DND-41 (cell line): ENCODE measurements at regions not wholly inside any gene's neighbourhood (a gene's known extent, or its start where the extent isn't known, plus 50 kb on each side); places are given as distances from the start of the nearest gene placed in this dataset.

Experiments used
- EZH2 ChIP-seq: IDR thresholded peaks from 3 replicates; pipeline ENCODE4 v1.6.1; 2012; ENCODE audit warnings: borderline replicate concordance, low read depth, mild to moderate bottlenecking, moderate library complexity, low read length, inconsistent platforms; ENCODE audit not compliant: severe bottlenecking
- TF ChIP-seq, protein P1 (sequence below): IDR thresholded peaks from 2 replicates; pipeline ENCODE4 v1.5.1; 2012; ENCODE audit warnings: borderline replicate concordance, low read length, moderate library complexity, mild to moderate bottlenecking; ENCODE audit not compliant: poor library complexity, severe bottlenecking; ENCODE audit errors: extremely low read depth

DNA sequence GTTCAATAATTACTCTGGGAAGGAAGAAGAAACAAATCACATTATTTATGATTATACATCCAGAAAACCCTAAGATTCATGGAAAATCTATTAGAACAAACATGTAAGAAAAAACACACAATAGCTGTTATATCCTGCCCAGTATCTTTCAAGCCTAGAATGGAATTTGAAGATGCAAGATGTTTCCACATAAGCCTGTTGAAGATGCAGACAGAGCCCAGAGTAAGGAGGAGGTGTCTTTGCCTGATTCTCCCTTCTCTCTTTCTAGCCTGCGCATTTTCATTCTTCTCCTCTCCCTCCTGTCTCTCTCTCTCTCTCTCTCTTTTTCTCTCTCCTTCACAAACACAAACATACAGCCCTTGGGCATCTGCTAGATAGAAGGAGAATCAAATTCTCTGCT, 170.1 kb upstream of the INHBA start:
- TF ChIP-seq, protein P1, sequence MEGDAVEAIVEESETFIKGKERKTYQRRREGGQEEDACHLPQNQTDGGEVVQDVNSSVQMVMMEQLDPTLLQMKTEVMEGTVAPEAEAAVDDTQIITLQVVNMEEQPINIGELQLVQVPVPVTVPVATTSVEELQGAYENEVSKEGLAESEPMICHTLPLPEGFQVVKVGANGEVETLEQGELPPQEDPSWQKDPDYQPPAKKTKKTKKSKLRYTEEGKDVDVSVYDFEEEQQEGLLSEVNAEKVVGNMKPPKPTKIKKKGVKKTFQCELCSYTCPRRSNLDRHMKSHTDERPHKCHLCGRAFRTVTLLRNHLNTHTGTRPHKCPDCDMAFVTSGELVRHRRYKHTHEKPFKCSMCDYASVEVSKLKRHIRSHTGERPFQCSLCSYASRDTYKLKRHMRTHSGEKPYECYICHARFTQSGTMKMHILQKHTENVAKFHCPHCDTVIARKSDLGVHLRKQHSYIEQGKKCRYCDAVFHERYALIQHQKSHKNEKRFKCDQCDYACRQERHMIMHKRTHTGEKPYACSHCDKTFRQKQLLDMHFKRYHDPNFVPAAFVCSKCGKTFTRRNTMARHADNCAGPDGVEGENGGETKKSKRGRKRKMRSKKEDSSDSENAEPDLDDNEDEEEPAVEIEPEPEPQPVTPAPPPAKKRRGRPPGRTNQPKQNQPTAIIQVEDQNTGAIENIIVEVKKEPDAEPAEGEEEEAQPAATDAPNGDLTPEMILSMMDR: no peak
- no peak for TF ChIP-seq EZH2
